Common myeloid progenitor, CD34-positive (primary cell): ENCODE measurements at regions not wholly inside any gene's neighbourhood (a gene's known extent, or its start where the extent isn't known, plus 50 kb on each side); places are given as distances from the start of the nearest gene placed in this dataset.

Experiments
- CTCF ChIA-PET: fragments of 350-600 bp; sonication (Branson Sonifier 250); formaldehyde crosslinking; loops from one replicate; lab custom pipeline; 2021; ENCODE audit warnings: antibody characterized with exemption; lab: Charles Lee
- POLR2A ChIA-PET: fragments of 350-600 bp; sonication (Branson Sonifier 250); formaldehyde crosslinking; loops from one replicate; lab custom pipeline; 2021; ENCODE audit warnings: antibody characterized with exemption; lab: Charles Lee
- DNase-seq, 3 donors: peaks; one replicate each; pipeline versions ENCODE4 v3.0.0 to v3.0.0-alpha.2; 2013
- H3K27ac ChIP-seq, 2 experiments: 1 replicate in 1 of 2; 2 replicates in 1 of 2; pipeline ENCODE4 v1.7.0; 2013; ENCODE audit warnings: inconsistent platforms in 2 of 2, low read length in 2 of 2, mild to moderate bottlenecking in 2 of 2, low read depth in 1 of 2, moderate library complexity in 1 of 2; ENCODE audit not compliant: severe bottlenecking in 2 of 2, insufficient read depth in 1 of 2, poor library complexity in 1 of 2
- H3K27me3 ChIP-seq, 5 experiments: replicated peaks in 2 of 5; 1 replicate in 3 of 5; 2 replicates in 2 of 5; pipeline versions ENCODE4 v1.6.1 to v1.7.0; 2013; ENCODE audit warnings: low read length in 4 of 5, mild to moderate bottlenecking in 2 of 5, moderate library complexity in 2 of 5, inconsistent platforms in 1 of 5; ENCODE audit not compliant: insufficient read depth in 5 of 5, control insufficient read depth in 4 of 5
- H3K36me3 ChIP-seq, 4 experiments: 1 replicate in 2 of 4; 2 replicates in 2 of 4; pipeline versions ENCODE4 v1.6.1 to v1.7.0; 2013; ENCODE audit warnings: low read length in 3 of 4, control low read depth in 1 of 4, mild to moderate bottlenecking in 1 of 4; ENCODE audit not compliant: control insufficient read depth in 4 of 4, insufficient read depth in 4 of 4
- H3K4me1 ChIP-seq, 4 experiments: 1 replicate in 3 of 4; 2 replicates in 1 of 4; pipeline versions ENCODE4 v1.6.1 to v1.7.1; 2013; ENCODE audit warnings: low read length in 3 of 4, mild to moderate bottlenecking in 3 of 4, control low read depth in 1 of 4, inconsistent platforms in 1 of 4, moderate library complexity in 1 of 4; ENCODE audit not compliant: control insufficient read depth in 4 of 4, insufficient read depth in 4 of 4; ENCODE audit errors: control extremely low read depth in 1 of 4
- H3K4me3 ChIP-seq, 7 experiments: 1 replicate in 4 of 7; 2 replicates in 3 of 7; pipeline versions ENCODE4 v1.5.1 to v1.7.0; 2013; ENCODE audit warnings: mild to moderate bottlenecking in 7 of 7, low read length in 6 of 7, moderate library complexity in 6 of 7, inconsistent platforms in 2 of 7, low read depth in 2 of 7, control low read depth in 1 of 7; ENCODE audit not compliant: insufficient read depth in 4 of 7, control insufficient read depth in 1 of 7; ENCODE audit errors: extremely low read depth in 1 of 7
- H3K9me3 ChIP-seq, 5 experiments: 1 replicate in 4 of 5; 2 replicates in 1 of 5; pipeline versions ENCODE4 v1.6.1 to v1.7.1; 2013; ENCODE audit warnings: low read length in 4 of 5, mild to moderate bottlenecking in 2 of 5, inconsistent platforms in 1 of 5, low read depth in 1 of 5, moderate library complexity in 1 of 5; ENCODE audit not compliant: control insufficient read depth in 4 of 5, insufficient read depth in 2 of 5; ENCODE audit errors: control extremely low read depth in 1 of 5
- WGBS: methylation state at CpG from one replicate; pipeline ENCODE4 v1.1.5; 2013; ENCODE audit not compliant: insufficient coverage; 5-methylcytosine and 5-hydroxymethylcytosine counted together

GRCh38 chr6:22637782-22638181 is 68.4 kb downstream of the HDGFL1 start:
- H3K27ac ChIP-seq = no peak overlapping the region
- CTCF ChIA-PET = no interaction called here
- WGBS = 100% methylated on average over 3 of the region's 6 CpGs
- no peaks in the 10 kb centered on the region for H3K36me3 ChIP-seq
- H3K4me3 ChIP-seq = no peak overlapping the region
- POLR2A ChIA-PET = no interaction called here
- DNase-seq = no peak
- no peaks in the 10 kb centered on the region for H3K4me1 ChIP-seq
- H3K27me3 ChIP-seq = no peaks in the 10 kb centered on the region
- no peaks in the 10 kb centered on the region for H3K9me3 ChIP-seq

DNA sequence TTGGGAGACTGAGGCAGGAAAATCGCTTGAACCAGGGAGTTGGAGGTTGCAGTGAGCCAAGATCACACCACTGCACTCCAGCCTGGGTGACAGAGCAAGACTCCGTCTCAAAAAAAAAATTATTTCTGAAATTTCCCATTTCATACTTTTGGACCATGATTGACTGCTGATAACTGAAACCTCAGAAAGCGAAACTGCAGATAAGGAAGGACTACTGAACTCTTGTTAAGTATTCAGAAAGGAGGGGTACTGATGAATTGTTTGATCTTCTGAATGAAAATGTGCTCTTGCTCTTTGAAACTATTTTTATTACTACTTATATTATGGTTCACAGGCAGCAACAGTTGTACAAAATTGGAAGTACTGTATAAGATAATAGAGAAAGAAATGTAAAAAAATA is 69.0 kb downstream of the HDGFL1 start:
- Histone ChIP-seq H3K27ac (no peak overlapping the region), H3K4me1 (no peaks in the 10 kb centered on the region), H3K4me3 (no peak overlapping the region), H3K27me3 (no peaks in the 10 kb centered on the region), H3K36me3 (no peaks in the 10 kb centered on the region), H3K9me3 (no peaks in the 10 kb centered on the region)
- ChIA-PET POLR2A (no interaction called here), CTCF (no interaction called here)
- no peak for DNase-seq
- WGBS = 100% methylated on average over 1 of the region's 3 CpGs

GRCh38 chr6:22642254-22642653 is 72.9 kb downstream of the HDGFL1 start:
- Histone ChIP-seq H3K4me1 (no peaks in the 10 kb centered on the region), H3K4me3 (no peak overlapping the region), H3K27ac (no peak overlapping the region), H3K36me3 (no peaks in the 10 kb centered on the region), H3K9me3 (no peaks in the 10 kb centered on the region), H3K27me3 (no peaks in the 10 kb centered on the region)
- ChIA-PET POLR2A (no interaction called here), CTCF (no interaction called here)
- DNase-seq = no peak
- WGBS = no CpG with 5 or more reads among the region's 2 CpGs

GRCh38 chr6:22643780-22644179 is 74.4 kb downstream of the HDGFL1 start:
- DNase-seq = no peak
- Histone ChIP-seq H3K27me3 (no peaks in the 10 kb centered on the region), H3K36me3 (no peaks in the 10 kb centered on the region), H3K9me3 (no peaks in the 10 kb centered on the region), H3K4me3 (no peak overlapping the region), H3K27ac (no peak overlapping the region), H3K4me1 (no peaks in the 10 kb centered on the region)
- POLR2A ChIA-PET = interaction anchor here (0.6 kb wide), 1 partner anchor 808 kb away, joined by 3 read pairs; no protein-coding TSS in a partner anchor
- CTCF ChIA-PET = no interaction called here
- 95% methylated on average over 6 of the region's 10 CpGs for WGBS

- WGBS = 100% methylated on average over 3 of the region's 3 CpGs
- ChIA-PET POLR2A (no interaction called here), CTCF (no interaction called here)
- Histone ChIP-seq H3K4me3 (no peak overlapping the region), H3K27me3 (no peaks in the 10 kb centered on the region), H3K27ac (no peak overlapping the region), H3K9me3 (no peaks in the 10 kb centered on the region), H3K4me1 (no peaks in the 10 kb centered on the region), H3K36me3 (no peaks in the 10 kb centered on the region)
- DNase-seq = no peak
Measured at GRCh38 chr6:22647719-22648118, 78.4 kb downstream of the HDGFL1 start.

- POLR2A ChIA-PET = no interaction called here
Measured at GRCh38 chr6:22651731-22652130, 82.4 kb downstream of the HDGFL1 start.

GRCh38 chr6:22653980-22654610 is 84.7 kb downstream of the HDGFL1 start:
- H3K27ac ChIP-seq = no peak overlapping the region
- CTCF ChIA-PET = no interaction called here
- H3K9me3 ChIP-seq = no peaks in the 10 kb centered on the region
- no peak overlapping the region for H3K4me3 ChIP-seq
- H3K27me3 ChIP-seq = no peaks in the 10 kb centered on the region
- no peaks in the 10 kb centered on the region for H3K36me3 ChIP-seq
- H3K4me1 ChIP-seq = no peaks in the 10 kb centered on the region
- POLR2A ChIA-PET = no interaction called here
- 97% methylated on average over 5 of the region's 7 CpGs for WGBS
- DNase-seq = no peak

More at GRCh38 chr6:22651731-22652130, 82.4 kb downstream of the HDGFL1 start:
- no peak overlapping the region for H3K4me3 ChIP-seq
- H3K27me3 ChIP-seq = no peaks in the 10 kb centered on the region
- no CpG with 5 or more reads among the region's 3 CpGs for WGBS
- no peaks in the 10 kb centered on the region for H3K4me1 ChIP-seq
- H3K9me3 ChIP-seq = no peaks in the 10 kb centered on the region
- DNase-seq = no peak
- no peak overlapping the region for H3K27ac ChIP-seq
- no peaks in the 10 kb centered on the region for H3K36me3 ChIP-seq
- CTCF ChIA-PET = no interaction called here
